ENCODE measurements at regions not wholly inside any gene's neighbourhood (a gene's known extent, or its start where the extent isn't known, plus 50 kb on each side); places are given as distances from the start of the nearest gene placed in this dataset.

- Histone ChIP-seq H3K9ac (ENCODE audit: low read length) (no peak overlapping the region), H3K27ac (ENCODE audit: low read depth, low read length) (no peak overlapping the region), H3K4me3 (ENCODE audit: low read depth, low read length) (no peak overlapping the region), H3K9me3 (ENCODE audit: control insufficient read depth, insufficient read depth, low read depth, low read length) (no peaks in the 10 kb centered on the region), H3K36me3 (ENCODE audit: control insufficient read depth, insufficient read depth, low read length) (no peaks in the 10 kb centered on the region), H3K4me1 (ENCODE audit: control insufficient read depth, insufficient read depth, low read length) (peaks cover 13% of the 10 kb centered on the region), H3K27me3 (ENCODE audit: control insufficient read depth, insufficient read depth, low read length) (no peaks in the 10 kb centered on the region)
Observed at GRCh38 chr2:145687442-145688134, 1167.7 kb upstream of the ZEB2 start.

GRCh38 chr2:145685383-145686050 is 1165.6 kb upstream of the ZEB2 start:
- no peaks in the 10 kb centered on the region for H3K36me3 ChIP-seq (ENCODE audit: control insufficient read depth, insufficient read depth, low read length)
- H3K27ac ChIP-seq (ENCODE audit: low read depth, low read length): no peak overlapping the region
- H3K9ac ChIP-seq (ENCODE audit: low read length): no peak overlapping the region
- H3K4me3 ChIP-seq (ENCODE audit: low read depth, low read length): no peak overlapping the region
- no peaks in the 10 kb centered on the region for H3K9me3 ChIP-seq (ENCODE audit: control insufficient read depth, insufficient read depth, low read depth, low read length)
- H3K4me1 ChIP-seq (ENCODE audit: control insufficient read depth, insufficient read depth, low read length): peaks cover 13% of the 10 kb centered on the region
- no peaks in the 10 kb centered on the region for H3K27me3 ChIP-seq (ENCODE audit: control insufficient read depth, insufficient read depth, low read length)

- H3K4me1 ChIP-seq (ENCODE audit: control insufficient read depth, insufficient read depth, low read length): peaks cover 7% of the 10 kb centered on the region
- no peak overlapping the region for H3K27ac ChIP-seq (ENCODE audit: low read depth, low read length)
- H3K27me3 ChIP-seq (ENCODE audit: control insufficient read depth, insufficient read depth, low read length): no peaks in the 10 kb centered on the region
- no peak overlapping the region for H3K9ac ChIP-seq (ENCODE audit: low read length)
- H3K9me3 ChIP-seq (ENCODE audit: control insufficient read depth, insufficient read depth, low read depth, low read length): no peaks in the 10 kb centered on the region
- no peak overlapping the region for H3K4me3 ChIP-seq (ENCODE audit: low read depth, low read length)
- H3K36me3 ChIP-seq (ENCODE audit: control insufficient read depth, insufficient read depth, low read length): no peaks in the 10 kb centered on the region
Observed at GRCh38 chr2:145682546-145683157, 1162.7 kb upstream of the ZEB2 start.

- Histone ChIP-seq H3K27ac (ENCODE audit: low read depth, low read length) (no peak overlapping the region), H3K4me3 (ENCODE audit: low read depth, low read length) (no peak overlapping the region), H3K27me3 (ENCODE audit: control insufficient read depth, insufficient read depth, low read length) (no peaks in the 10 kb centered on the region), H3K9ac (ENCODE audit: low read length) (no peak overlapping the region), H3K4me1 (ENCODE audit: control insufficient read depth, insufficient read depth, low read length) (no peaks in the 10 kb centered on the region), H3K9me3 (ENCODE audit: control insufficient read depth, insufficient read depth, low read depth, low read length) (no peaks in the 10 kb centered on the region), H3K36me3 (ENCODE audit: control insufficient read depth, insufficient read depth, low read length) (no peaks in the 10 kb centered on the region)
Observed at GRCh38 chr2:145680276-145680675, 1160.4 kb upstream of the ZEB2 start.

GRCh38 chr2:145677371-145677770 is 1157.5 kb upstream of the ZEB2 start:
- H3K4me3 ChIP-seq (ENCODE audit: low read depth, low read length): no peak overlapping the region
- no peak overlapping the region for H3K9ac ChIP-seq (ENCODE audit: low read length)
- H3K4me1 ChIP-seq (ENCODE audit: control insufficient read depth, insufficient read depth, low read length): no peaks in the 10 kb centered on the region
- H3K36me3 ChIP-seq (ENCODE audit: control insufficient read depth, insufficient read depth, low read length): no peaks in the 10 kb centered on the region
- no peak overlapping the region for H3K27ac ChIP-seq (ENCODE audit: low read depth, low read length)
- H3K9me3 ChIP-seq (ENCODE audit: control insufficient read depth, insufficient read depth, low read depth, low read length): no peaks in the 10 kb centered on the region
- H3K27me3 ChIP-seq (ENCODE audit: control insufficient read depth, insufficient read depth, low read length): no peaks in the 10 kb centered on the region

GRCh38 chr2:145674705-145675104 is 1154.8 kb upstream of the ZEB2 start:
- H3K27me3 ChIP-seq (ENCODE audit: control insufficient read depth, insufficient read depth, low read length): no peaks in the 10 kb centered on the region
- H3K27ac ChIP-seq (ENCODE audit: low read depth, low read length): no peak overlapping the region
- H3K4me1 ChIP-seq (ENCODE audit: control insufficient read depth, insufficient read depth, low read length): no peaks in the 10 kb centered on the region
- no peaks in the 10 kb centered on the region for H3K36me3 ChIP-seq (ENCODE audit: control insufficient read depth, insufficient read depth, low read length)
- H3K9me3 ChIP-seq (ENCODE audit: control insufficient read depth, insufficient read depth, low read depth, low read length): no peaks in the 10 kb centered on the region
- no peak overlapping the region for H3K9ac ChIP-seq (ENCODE audit: low read length)
- H3K4me3 ChIP-seq (ENCODE audit: low read depth, low read length): no peak overlapping the region

- no peaks in the 10 kb centered on the region; the same call in 1 of the 2 replicates for H3K4me1 ChIP-seq (ENCODE audit: control insufficient read depth, insufficient read depth, low read length)
- no peaks in the 10 kb centered on the region for H3K9me3 ChIP-seq (ENCODE audit: control insufficient read depth, insufficient read depth, low read depth, low read length)
- no peaks in the 10 kb centered on the region for H3K36me3 ChIP-seq (ENCODE audit: control insufficient read depth, insufficient read depth, low read length)
- no peak overlapping the region for H3K9ac ChIP-seq (ENCODE audit: low read length)
- H3K27ac ChIP-seq (ENCODE audit: low read depth, low read length): no peak overlapping the region
- H3K27me3 ChIP-seq (ENCODE audit: control insufficient read depth, insufficient read depth, low read length): no peaks in the 10 kb centered on the region
- H3K4me3 ChIP-seq (ENCODE audit: low read depth, low read length): no peak overlapping the region
Observed at GRCh38 chr2:145669301-145669700, 1149.4 kb upstream of the ZEB2 start.

GRCh38 chr2:145666552-145666951 is 1146.6 kb upstream of the ZEB2 start:
- Histone ChIP-seq H3K4me3 (ENCODE audit: low read depth, low read length) (no peak overlapping the region), H3K27me3 (ENCODE audit: control insufficient read depth, insufficient read depth, low read length) (no peaks in the 10 kb centered on the region), H3K27ac (ENCODE audit: low read depth, low read length) (no peak overlapping the region), H3K4me1 (ENCODE audit: control insufficient read depth, insufficient read depth, low read length) (no peaks in the 10 kb centered on the region; the same call in 1 of the 2 replicates), H3K9ac (ENCODE audit: low read length) (no peak overlapping the region), H3K36me3 (ENCODE audit: control insufficient read depth, insufficient read depth, low read length) (no peaks in the 10 kb centered on the region), H3K9me3 (ENCODE audit: control insufficient read depth, insufficient read depth, low read depth, low read length) (no peaks in the 10 kb centered on the region)

- Histone ChIP-seq H3K27ac (ENCODE audit: low read depth, low read length) (no peak overlapping the region), H3K9ac (ENCODE audit: low read length) (no peak overlapping the region), H3K9me3 (ENCODE audit: control insufficient read depth, insufficient read depth, low read depth, low read length) (no peaks in the 10 kb centered on the region), H3K4me3 (ENCODE audit: low read depth, low read length) (no peak overlapping the region), H3K4me1 (ENCODE audit: control insufficient read depth, insufficient read depth, low read length) (no peaks in the 10 kb centered on the region), H3K27me3 (ENCODE audit: control insufficient read depth, insufficient read depth, low read length) (no peaks in the 10 kb centered on the region), H3K36me3 (ENCODE audit: control insufficient read depth, insufficient read depth, low read length) (no peaks in the 10 kb centered on the region)
Observed at GRCh38 chr2:145657265-145657664, 1137.3 kb upstream of the ZEB2 start.

GRCh38 chr2:145655165-145655765 is 1135.3 kb upstream of the ZEB2 start:
- H3K27me3 ChIP-seq (ENCODE audit: control insufficient read depth, insufficient read depth, low read length): no peaks in the 10 kb centered on the region
- H3K9me3 ChIP-seq (ENCODE audit: control insufficient read depth, insufficient read depth, low read depth, low read length): no peaks in the 10 kb centered on the region
- no peak overlapping the region for H3K9ac ChIP-seq (ENCODE audit: low read length)
- H3K36me3 ChIP-seq (ENCODE audit: control insufficient read depth, insufficient read depth, low read length): no peaks in the 10 kb centered on the region
- no peaks in the 10 kb centered on the region for H3K4me1 ChIP-seq (ENCODE audit: control insufficient read depth, insufficient read depth, low read length)
- no peak overlapping the region for H3K4me3 ChIP-seq (ENCODE audit: low read depth, low read length)
- H3K27ac ChIP-seq (ENCODE audit: low read depth, low read length): no peak overlapping the region

GRCh38 chr2:145654746-145655145 is 1134.8 kb upstream of the ZEB2 start:
- H3K4me3 ChIP-seq (ENCODE audit: low read depth, low read length): no peak overlapping the region
- H3K4me1 ChIP-seq (ENCODE audit: control insufficient read depth, insufficient read depth, low read length): no peaks in the 10 kb centered on the region
- H3K9me3 ChIP-seq (ENCODE audit: control insufficient read depth, insufficient read depth, low read depth, low read length): no peaks in the 10 kb centered on the region
- H3K27ac ChIP-seq (ENCODE audit: low read depth, low read length): no peak overlapping the region
- H3K36me3 ChIP-seq (ENCODE audit: control insufficient read depth, insufficient read depth, low read length): no peaks in the 10 kb centered on the region
- H3K27me3 ChIP-seq (ENCODE audit: control insufficient read depth, insufficient read depth, low read length): no peaks in the 10 kb centered on the region
- no peak overlapping the region for H3K9ac ChIP-seq (ENCODE audit: low read length)

Measured in HUES6 (cell line).